Astrocyte (in vitro differentiated cells and primary cell): ENCODE measurements at regions not wholly inside any gene's neighbourhood (a gene's known extent, or its start where the extent isn't known, plus 50 kb on each side); places are given as distances from the start of the nearest gene placed in this dataset.

Experiments used
- CTCF ChIP-seq: IDR thresholded peaks from 2 replicates; pipeline ENCODE4 v1.5.1; 2011; ENCODE audit warnings: low read depth, mild to moderate bottlenecking, inconsistent platforms, low read length, moderate library complexity; ENCODE audit not compliant: insufficient read depth
- EZH2 ChIP-seq: IDR thresholded peaks from 2 replicates; pipeline ENCODE4 v1.6.1; 2012; ENCODE audit warnings: mild to moderate bottlenecking, low read length, inconsistent platforms; ENCODE audit not compliant: insufficient read depth

DNA sequence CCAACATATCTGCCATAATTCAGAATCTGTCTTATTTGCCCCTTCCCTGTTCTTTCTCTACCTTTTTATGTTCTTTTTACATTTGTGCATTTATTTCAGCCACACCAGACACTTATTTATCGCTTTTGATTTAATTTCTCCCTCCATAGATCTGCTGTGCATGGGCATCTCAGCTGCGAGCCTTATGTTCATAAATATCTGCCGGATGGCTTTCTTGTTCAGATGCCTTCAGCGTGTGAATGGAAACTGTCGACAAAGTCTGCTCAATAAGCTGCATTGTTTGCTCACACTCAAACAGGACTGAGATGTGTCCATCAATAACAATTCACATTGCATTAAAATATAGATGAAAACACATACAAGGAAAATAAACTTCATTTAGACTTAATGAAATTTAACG lies 374.6 kb upstream of the FAT3 start:
- no peak for TF ChIP-seq CTCF
- TF ChIP-seq EZH2: no peak
